GM23248 (cell line): ENCODE measurements at regions not wholly inside any gene's neighbourhood (a gene's known extent, or its start where the extent isn't known, plus 50 kb on each side); places are given as distances from the start of the nearest gene placed in this dataset.

Source experiments
- EZH2 ChIP-seq: fragments of 200-600 bp; sonication (generic); IDR thresholded peaks from 2 replicates; pipeline ENCODE4 v1.6.1; 2018; ENCODE audit warnings: antibody characterized with exemption, mild to moderate bottlenecking; ENCODE audit not compliant: insufficient read depth, poor library complexity, severe bottlenecking
- EZH2phosphoT487 ChIP-seq: fragments of 200-600 bp; sonication (generic); IDR thresholded peaks from 2 replicates; pipeline ENCODE4 v1.6.1; 2018; ENCODE audit warnings: antibody characterized with exemption, moderate library complexity, mild to moderate bottlenecking, low read depth; ENCODE audit not compliant: insufficient read depth

GRCh38 chr6:147716434-147716833 is 207.9 kb downstream of the SAMD5 start:
- TF ChIP-seq EZH2phosphoT487, result no peak
- TF ChIP-seq EZH2, result no peak
